Activated naive CD4-positive, alpha-beta T cell treated with anti-CD3 and anti-CD28 coated beads, Interleukin-2, amount 50 U/mL, for 24 hours (primary cell): ENCODE measurements at regions not wholly inside any gene's neighbourhood (a gene's known extent, or its start where the extent isn't known, plus 50 kb on each side); places are given as distances from the start of the nearest gene placed in this dataset.

Source experiments
- H3K27ac Mint-ChIP-seq: one replicate; pipeline ENCODE4 v1.8.0; 2021; ENCODE audit warnings: mild to moderate bottlenecking, mixed read lengths
- H3K27me3 Mint-ChIP-seq: one replicate; pipeline ENCODE4 v1.8.0; 2021; ENCODE audit warnings: mixed read lengths
- H3K36me3 Mint-ChIP-seq: one replicate; pipeline ENCODE4 v1.8.0; 2021; ENCODE audit warnings: mixed read lengths
- H3K4me1 Mint-ChIP-seq: one replicate; pipeline ENCODE4 v1.8.0; 2021; ENCODE audit warnings: mixed read lengths
- H3K4me3 Mint-ChIP-seq: one replicate; pipeline ENCODE4 v1.8.0; 2021; ENCODE audit warnings: mild to moderate bottlenecking, mixed read lengths
- H3K9me3 Mint-ChIP-seq: one replicate; pipeline ENCODE4 v1.8.0; 2021; ENCODE audit warnings: mixed read lengths

- peaks cover 17% of the 10 kb centered on the region for H3K36me3 Mint-ChIP-seq
- no peaks in the 10 kb centered on the region for H3K27me3 Mint-ChIP-seq
- H3K4me3 Mint-ChIP-seq = no peak overlapping the region
- peaks cover 14% of the 10 kb centered on the region for H3K9me3 Mint-ChIP-seq
- H3K4me1 Mint-ChIP-seq = peaks cover 33% of the 10 kb centered on the region
- no peak overlapping the region for H3K27ac Mint-ChIP-seq
Observed at GRCh38 chr3:43175541-43175940, 69.7 kb upstream of the POMGNT2 start.

- Mint-ChIP-seq H3K4me1 (peaks cover 17% of the 10 kb centered on the region), H3K9me3 (peaks cover 14% of the 10 kb centered on the region), H3K36me3 (peaks cover 17% of the 10 kb centered on the region), H3K27ac (no peak overlapping the region), H3K27me3 (no peaks in the 10 kb centered on the region), H3K4me3 (no peak overlapping the region)
Observed at GRCh38 chr3:43173949-43174348, 68.1 kb upstream of the POMGNT2 start.

GRCh38 chr3:43171748-43172147 is 65.9 kb upstream of the POMGNT2 start:
- H3K36me3 Mint-ChIP-seq = peaks cover 19% of the 10 kb centered on the region
- H3K27ac Mint-ChIP-seq = no peak overlapping the region
- peaks cover 6% of the 10 kb centered on the region for H3K4me1 Mint-ChIP-seq
- H3K27me3 Mint-ChIP-seq = no peaks in the 10 kb centered on the region
- H3K9me3 Mint-ChIP-seq = peaks cover 15% of the 10 kb centered on the region
- no peak overlapping the region for H3K4me3 Mint-ChIP-seq

GRCh38 chr3:43170553-43170952 is 64.7 kb upstream of the POMGNT2 start:
- Mint-ChIP-seq H3K36me3 (peaks cover 24% of the 10 kb centered on the region), H3K4me1 (no peaks in the 10 kb centered on the region), H3K4me3 (no peak overlapping the region), H3K9me3 (peaks cover 27% of the 10 kb centered on the region), H3K27me3 (no peaks in the 10 kb centered on the region), H3K27ac (no peak overlapping the region)

- Mint-ChIP-seq H3K9me3 (peaks cover 28% of the 10 kb centered on the region), H3K4me3 (no peak overlapping the region), H3K4me1 (no peaks in the 10 kb centered on the region), H3K27ac (no peak overlapping the region), H3K27me3 (no peaks in the 10 kb centered on the region), H3K36me3 (peaks cover 24% of the 10 kb centered on the region)
Observed at GRCh38 chr3:43169987-43170386, 64.1 kb upstream of the POMGNT2 start.

DNA sequence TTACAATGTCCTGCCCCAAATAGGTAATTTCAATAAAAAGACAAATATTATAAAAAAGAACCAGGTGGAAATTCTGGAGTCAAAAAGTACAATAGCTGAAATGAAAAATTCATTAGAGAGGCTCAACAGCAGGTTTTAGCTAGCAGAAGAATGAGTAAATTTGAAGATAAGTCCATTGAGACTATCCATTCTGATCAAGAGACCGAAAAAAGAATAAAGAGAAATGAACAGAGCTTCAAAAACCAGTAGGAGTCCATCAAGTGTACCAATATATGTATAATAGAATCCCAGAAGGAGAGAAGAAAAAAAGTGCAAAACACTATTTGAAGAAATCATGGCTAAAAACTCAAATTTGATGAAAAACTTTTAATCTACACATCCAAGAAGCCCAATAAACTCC is 60.5 kb upstream of the POMGNT2 start:
- H3K4me1 Mint-ChIP-seq = peaks cover 29% of the 10 kb centered on the region
- H3K36me3 Mint-ChIP-seq = peaks cover 7% of the 10 kb centered on the region
- no peak overlapping the region for H3K4me3 Mint-ChIP-seq
- no peak overlapping the region for H3K27ac Mint-ChIP-seq
- H3K27me3 Mint-ChIP-seq = no peaks in the 10 kb centered on the region
- peaks cover 13% of the 10 kb centered on the region for H3K9me3 Mint-ChIP-seq

DNA sequence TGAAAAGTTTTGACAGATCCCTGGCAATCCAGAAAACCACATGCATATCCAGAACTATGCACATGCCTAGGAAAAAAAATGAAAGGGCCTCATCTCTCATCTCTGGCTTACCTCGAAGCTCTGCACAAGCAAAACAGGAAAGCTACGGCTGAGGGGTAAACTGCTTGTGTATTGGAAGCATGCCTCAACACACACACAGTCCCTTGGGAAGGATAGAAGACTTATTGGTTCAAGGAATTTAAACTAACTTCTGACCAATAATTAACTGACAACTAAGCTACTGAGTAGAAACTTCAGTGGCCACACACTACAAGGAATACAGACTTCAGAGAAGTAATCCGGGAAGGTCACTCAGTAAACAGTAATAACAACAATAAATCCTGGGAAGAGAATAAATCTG is 59.9 kb upstream of the POMGNT2 start:
- Mint-ChIP-seq H3K36me3 (peaks cover 7% of the 10 kb centered on the region), H3K4me1 (peaks cover 29% of the 10 kb centered on the region), H3K27me3 (no peaks in the 10 kb centered on the region), H3K27ac (no peak overlapping the region), H3K9me3 (peaks cover 13% of the 10 kb centered on the region), H3K4me3 (no peak overlapping the region)

- no peak overlapping the region for H3K4me3 Mint-ChIP-seq
- H3K27ac Mint-ChIP-seq = peak overlapping the region; percentile 86
Observed at GRCh38 chr3:43163895-43164493, 58.1 kb upstream of the POMGNT2 start.

GRCh38 chr3:43162230-43163084 is 56.6 kb upstream of the POMGNT2 start:
- Mint-ChIP-seq H3K27me3 (no peaks in the 10 kb centered on the region), H3K4me3 (peak overlapping the region; percentile 81), H3K4me1 (peaks cover 29% of the 10 kb centered on the region), H3K9me3 (peaks cover 13% of the 10 kb centered on the region), H3K36me3 (peaks cover 7% of the 10 kb centered on the region), H3K27ac (peak overlapping the region; percentile 91)

More at GRCh38 chr3:43163895-43164493, 58.1 kb upstream of the POMGNT2 start:
- Mint-ChIP-seq H3K36me3 (peaks cover 7% of the 10 kb centered on the region), H3K27me3 (no peaks in the 10 kb centered on the region), H3K4me1 (peaks cover 29% of the 10 kb centered on the region), H3K9me3 (peaks cover 13% of the 10 kb centered on the region)

DNA sequence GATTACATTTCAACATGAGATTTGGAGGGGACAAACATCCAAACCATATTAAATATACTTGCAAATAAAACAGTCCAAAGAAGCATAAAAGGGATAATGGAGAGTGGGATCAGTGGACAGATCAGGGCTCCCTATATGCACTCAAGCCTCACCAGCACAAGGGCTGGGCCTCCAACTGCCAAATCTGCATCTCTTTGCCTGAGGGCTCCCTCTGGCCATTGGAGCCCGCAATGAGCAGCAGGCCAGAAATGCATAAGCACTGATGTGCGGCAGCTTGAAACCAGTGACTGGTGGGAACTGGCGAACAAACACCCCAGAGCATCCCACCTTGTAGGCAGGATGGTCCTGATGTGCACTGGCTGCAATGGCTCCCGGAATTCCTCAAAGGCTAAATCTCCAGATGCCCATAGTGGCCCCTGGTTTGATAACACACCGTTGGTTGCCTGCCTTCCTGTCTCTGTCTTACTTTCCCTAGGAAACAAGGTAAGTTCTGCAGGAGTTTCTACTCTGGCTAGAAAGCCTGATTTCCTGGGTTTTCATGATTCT is 55.9 kb upstream of the POMGNT2 start:
- Mint-ChIP-seq H3K4me1 (peaks cover 34% of the 10 kb centered on the region), H3K27ac (no peak overlapping the region), H3K36me3 (peaks cover 5% of the 10 kb centered on the region)

DNA sequence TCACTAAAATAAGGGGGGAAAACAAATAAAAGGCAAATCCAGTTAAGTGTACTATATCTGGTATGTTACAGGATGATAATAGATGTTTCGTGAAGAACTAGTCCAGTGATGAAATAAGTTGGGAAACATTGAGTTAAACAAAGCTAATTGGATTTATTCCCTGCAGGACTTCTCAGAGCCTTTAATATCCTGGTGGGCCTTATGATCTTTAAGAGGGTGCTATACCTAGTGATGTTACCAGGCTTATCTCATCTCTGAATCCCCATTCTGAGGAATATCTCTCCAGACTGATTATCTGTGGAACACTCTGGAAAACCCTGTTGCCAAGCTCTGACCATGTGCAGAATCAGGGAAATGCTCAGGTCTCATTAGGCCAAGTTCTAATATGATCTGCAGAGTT is 54.8 kb upstream of the POMGNT2 start:
- H3K36me3 Mint-ChIP-seq = no peaks in the 10 kb centered on the region
- H3K4me3 Mint-ChIP-seq = no peak overlapping the region
- H3K4me1 Mint-ChIP-seq = peaks cover 40% of the 10 kb centered on the region
- H3K27me3 Mint-ChIP-seq = no peaks in the 10 kb centered on the region
- no peak overlapping the region for H3K27ac Mint-ChIP-seq
- peaks cover 2% of the 10 kb centered on the region for H3K9me3 Mint-ChIP-seq

More for the DNA sequence above, 55.9 kb upstream of the POMGNT2 start:
- no peak overlapping the region for H3K4me3 Mint-ChIP-seq
- H3K27me3 Mint-ChIP-seq = no peaks in the 10 kb centered on the region
- H3K9me3 Mint-ChIP-seq = peaks cover 13% of the 10 kb centered on the region

- Mint-ChIP-seq H3K9me3 (no peaks in the 10 kb centered on the region), H3K27ac (no peak overlapping the region), H3K27me3 (no peaks in the 10 kb centered on the region), H3K4me3 (no peak overlapping the region), H3K36me3 (no peaks in the 10 kb centered on the region), H3K4me1 (peaks cover 48% of the 10 kb centered on the region)
Observed at GRCh38 chr3:43159876-43160255, 54.0 kb upstream of the POMGNT2 start.

GRCh38 chr3:43159131-43159875 is 53.4 kb upstream of the POMGNT2 start:
- H3K4me1 Mint-ChIP-seq = peaks cover 48% of the 10 kb centered on the region
- no peak overlapping the region for H3K27ac Mint-ChIP-seq
- H3K27me3 Mint-ChIP-seq = no peaks in the 10 kb centered on the region
- H3K36me3 Mint-ChIP-seq = no peaks in the 10 kb centered on the region
- H3K9me3 Mint-ChIP-seq = no peaks in the 10 kb centered on the region
- H3K4me3 Mint-ChIP-seq = no peak overlapping the region

- H3K4me1 Mint-ChIP-seq = peaks cover 25% of the 10 kb centered on the region
- H3K27me3 Mint-ChIP-seq = no peaks in the 10 kb centered on the region
- no peak overlapping the region for H3K4me3 Mint-ChIP-seq
- H3K9me3 Mint-ChIP-seq = no peaks in the 10 kb centered on the region
- no peaks in the 10 kb centered on the region for H3K36me3 Mint-ChIP-seq
- no peak overlapping the region for H3K27ac Mint-ChIP-seq
Observed at GRCh38 chr3:43156812-43157455, 51.1 kb upstream of the POMGNT2 start.

- Mint-ChIP-seq H3K4me1 (peaks cover 24% of the 10 kb centered on the region), H3K36me3 (peaks cover 2% of the 10 kb centered on the region), H3K27me3 (no peaks in the 10 kb centered on the region), H3K27ac (no peak overlapping the region), H3K4me3 (no peak overlapping the region), H3K9me3 (no peaks in the 10 kb centered on the region)
Observed at GRCh38 chr3:43155464-43156121, 49.7 kb upstream of the POMGNT2 start.
